ENCODE measurements at regions not wholly inside any gene's neighbourhood (a gene's known extent, or its start where the extent isn't known, plus 50 kb on each side); places are given as distances from the start of the nearest gene placed in this dataset.

DNA sequence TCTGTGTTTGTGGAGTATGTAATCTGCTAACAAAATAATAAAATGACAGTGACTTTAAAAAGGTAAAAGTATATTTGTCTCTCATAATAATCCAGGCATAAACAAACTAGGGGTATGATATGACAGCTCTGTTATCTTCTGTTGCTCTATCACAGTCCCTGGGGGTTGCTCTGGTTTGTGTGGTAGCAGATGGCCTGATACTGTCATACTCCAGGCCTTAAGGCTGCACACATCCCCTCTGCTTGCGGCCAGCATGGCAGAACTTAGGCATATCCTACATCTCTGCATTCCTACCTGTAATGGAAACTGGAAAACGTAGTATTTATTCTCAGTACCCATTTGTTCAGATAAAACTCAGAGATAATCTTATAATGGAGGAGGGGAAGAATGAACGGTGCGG lies 117.9 kb upstream of the HAND2 start:
- TF ChIP-seq, protein P1, sequence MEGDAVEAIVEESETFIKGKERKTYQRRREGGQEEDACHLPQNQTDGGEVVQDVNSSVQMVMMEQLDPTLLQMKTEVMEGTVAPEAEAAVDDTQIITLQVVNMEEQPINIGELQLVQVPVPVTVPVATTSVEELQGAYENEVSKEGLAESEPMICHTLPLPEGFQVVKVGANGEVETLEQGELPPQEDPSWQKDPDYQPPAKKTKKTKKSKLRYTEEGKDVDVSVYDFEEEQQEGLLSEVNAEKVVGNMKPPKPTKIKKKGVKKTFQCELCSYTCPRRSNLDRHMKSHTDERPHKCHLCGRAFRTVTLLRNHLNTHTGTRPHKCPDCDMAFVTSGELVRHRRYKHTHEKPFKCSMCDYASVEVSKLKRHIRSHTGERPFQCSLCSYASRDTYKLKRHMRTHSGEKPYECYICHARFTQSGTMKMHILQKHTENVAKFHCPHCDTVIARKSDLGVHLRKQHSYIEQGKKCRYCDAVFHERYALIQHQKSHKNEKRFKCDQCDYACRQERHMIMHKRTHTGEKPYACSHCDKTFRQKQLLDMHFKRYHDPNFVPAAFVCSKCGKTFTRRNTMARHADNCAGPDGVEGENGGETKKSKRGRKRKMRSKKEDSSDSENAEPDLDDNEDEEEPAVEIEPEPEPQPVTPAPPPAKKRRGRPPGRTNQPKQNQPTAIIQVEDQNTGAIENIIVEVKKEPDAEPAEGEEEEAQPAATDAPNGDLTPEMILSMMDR (IDR thresholded peaks at IDR 0.05) = no peak
- TF ChIP-seq POLR2AphosphoS5 (IDR thresholded peaks at IDR 0.05) = no peak
- no peak for TF ChIP-seq EP300 (IDR thresholded peaks at IDR 0.05)
- no peak for TF ChIP-seq POLR2A (IDR thresholded peaks at IDR 0.05)
